ENCODE measurements at regions not wholly inside any gene's neighbourhood (a gene's known extent, or its start where the extent isn't known, plus 50 kb on each side); places are given as distances from the start of the nearest gene placed in this dataset.

DNA sequence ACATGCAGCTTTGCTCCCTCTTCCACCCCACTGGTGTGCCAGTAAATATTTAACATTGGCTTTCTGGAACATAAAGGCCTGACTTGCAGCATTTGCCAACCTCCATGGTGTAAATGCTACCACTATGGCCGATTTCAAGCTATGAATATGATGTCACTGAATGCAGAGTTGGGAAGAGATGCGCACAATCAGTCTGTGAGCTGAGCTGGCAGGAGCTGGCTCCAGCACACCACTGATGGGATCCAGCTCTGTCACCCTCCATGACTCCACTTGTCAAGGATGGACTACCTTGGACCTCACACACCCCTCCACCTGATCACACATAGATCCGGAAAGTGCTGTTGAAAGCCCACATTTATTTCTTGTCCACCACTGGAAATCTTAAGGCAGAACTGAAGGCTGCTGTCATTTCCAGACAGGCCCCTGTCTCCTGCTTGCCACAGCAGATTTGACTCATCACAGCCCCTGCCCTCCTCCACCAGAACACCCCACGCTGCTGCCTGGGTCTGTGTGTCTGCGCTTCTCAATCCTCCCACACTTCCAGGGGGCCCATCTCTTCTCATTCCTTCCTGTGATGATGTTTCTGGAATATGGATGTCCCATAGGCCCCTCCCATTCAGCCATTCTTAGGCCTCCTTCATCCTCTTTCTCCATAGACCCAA is 82.2 kb upstream of the BCAR3 start:
- TF ChIP-seq, protein P1, sequence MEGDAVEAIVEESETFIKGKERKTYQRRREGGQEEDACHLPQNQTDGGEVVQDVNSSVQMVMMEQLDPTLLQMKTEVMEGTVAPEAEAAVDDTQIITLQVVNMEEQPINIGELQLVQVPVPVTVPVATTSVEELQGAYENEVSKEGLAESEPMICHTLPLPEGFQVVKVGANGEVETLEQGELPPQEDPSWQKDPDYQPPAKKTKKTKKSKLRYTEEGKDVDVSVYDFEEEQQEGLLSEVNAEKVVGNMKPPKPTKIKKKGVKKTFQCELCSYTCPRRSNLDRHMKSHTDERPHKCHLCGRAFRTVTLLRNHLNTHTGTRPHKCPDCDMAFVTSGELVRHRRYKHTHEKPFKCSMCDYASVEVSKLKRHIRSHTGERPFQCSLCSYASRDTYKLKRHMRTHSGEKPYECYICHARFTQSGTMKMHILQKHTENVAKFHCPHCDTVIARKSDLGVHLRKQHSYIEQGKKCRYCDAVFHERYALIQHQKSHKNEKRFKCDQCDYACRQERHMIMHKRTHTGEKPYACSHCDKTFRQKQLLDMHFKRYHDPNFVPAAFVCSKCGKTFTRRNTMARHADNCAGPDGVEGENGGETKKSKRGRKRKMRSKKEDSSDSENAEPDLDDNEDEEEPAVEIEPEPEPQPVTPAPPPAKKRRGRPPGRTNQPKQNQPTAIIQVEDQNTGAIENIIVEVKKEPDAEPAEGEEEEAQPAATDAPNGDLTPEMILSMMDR (IDR thresholded peaks at IDR 0.05), result no peak
- no peak for TF ChIP-seq POLR2A (IDR thresholded peaks at IDR 0.05)

Data from uterus (tissue), 2 donors.